ENCODE measurements at regions not wholly inside any gene's neighbourhood (a gene's known extent, or its start where the extent isn't known, plus 50 kb on each side); places are given as distances from the start of the nearest gene placed in this dataset.

DNA sequence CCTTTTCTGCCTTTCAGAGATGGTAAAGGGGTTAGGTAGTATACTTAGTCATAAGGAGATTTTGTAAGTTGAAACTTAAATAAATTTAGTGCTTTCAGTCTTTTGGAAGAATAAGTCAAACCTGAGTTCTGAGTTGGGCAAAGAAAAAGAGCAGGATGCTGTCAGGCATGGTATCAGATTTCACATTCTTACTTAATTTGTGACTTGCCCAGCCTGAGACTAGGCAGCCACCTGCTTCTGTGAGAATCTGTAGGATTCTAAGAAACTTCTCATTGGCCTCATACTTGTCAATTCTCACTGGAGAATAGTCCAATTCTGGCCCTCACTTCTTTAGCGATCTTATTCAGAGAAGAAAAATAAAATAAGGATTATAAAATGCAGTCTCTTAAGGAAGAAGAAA is 577.5 kb downstream of the DIPK2A start:
- TF ChIP-seq CTCF (IDR thresholded peaks at IDR 0.05; ENCODE audit: insufficient read depth, low read length): no peak
- no peak for DNase-seq (ENCODE audit: low read depth)

GRCh38 chr3:144552346-144553057 is 580.9 kb downstream of the DIPK2A start:
- no peak for DNase-seq (ENCODE audit: low read depth)
- no peak for TF ChIP-seq CTCF (IDR thresholded peaks at IDR 0.05; ENCODE audit: insufficient read depth, low read length)
- H3K4me3 ChIP-seq (ENCODE audit: low read depth, low read length): no peak overlapping the region

More for the DNA sequence above, 577.5 kb downstream of the DIPK2A start:
- H3K4me3 ChIP-seq (ENCODE audit: low read depth, low read length): no peak overlapping the region

DNA sequence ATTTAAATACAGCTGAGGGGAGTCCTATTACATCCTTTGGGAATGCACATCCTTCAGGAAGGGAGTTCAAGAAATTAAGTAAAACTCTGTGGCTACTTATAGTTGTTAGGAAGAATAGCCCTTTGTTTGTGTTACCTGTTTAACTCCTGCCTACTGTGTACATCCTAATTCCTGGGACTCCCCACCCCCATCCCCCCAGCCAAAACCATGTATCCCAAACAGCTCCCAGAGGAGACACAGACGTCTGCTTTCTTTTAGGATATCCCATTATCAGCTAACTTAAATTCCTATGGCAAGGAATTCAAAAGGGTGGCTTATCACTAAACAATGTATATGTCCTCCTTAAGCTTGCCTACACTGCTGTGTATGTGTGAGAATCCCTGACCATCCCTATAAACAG is 581.7 kb downstream of the DIPK2A start:
- no peak for TF ChIP-seq CTCF (IDR thresholded peaks at IDR 0.05; ENCODE audit: insufficient read depth, low read length)
- H3K4me3 ChIP-seq (ENCODE audit: low read depth, low read length): no peak overlapping the region
- DNase-seq (ENCODE audit: low read depth): no peak

- no peak for DNase-seq (ENCODE audit: low read depth)
- no peak for TF ChIP-seq CTCF (IDR thresholded peaks at IDR 0.05; ENCODE audit: insufficient read depth, low read length)
- H3K4me3 ChIP-seq (ENCODE audit: low read depth, low read length): no peak overlapping the region
Measured at GRCh38 chr3:144554889-144555288, 583.3 kb downstream of the DIPK2A start.

- DNase-seq (ENCODE audit: low read depth): no peak
- H3K4me3 ChIP-seq (ENCODE audit: low read depth, low read length): no peak overlapping the region
- TF ChIP-seq CTCF (IDR thresholded peaks at IDR 0.05; ENCODE audit: insufficient read depth, low read length): no peak
Measured at GRCh38 chr3:144556392-144556791, 584.8 kb downstream of the DIPK2A start.

DNA sequence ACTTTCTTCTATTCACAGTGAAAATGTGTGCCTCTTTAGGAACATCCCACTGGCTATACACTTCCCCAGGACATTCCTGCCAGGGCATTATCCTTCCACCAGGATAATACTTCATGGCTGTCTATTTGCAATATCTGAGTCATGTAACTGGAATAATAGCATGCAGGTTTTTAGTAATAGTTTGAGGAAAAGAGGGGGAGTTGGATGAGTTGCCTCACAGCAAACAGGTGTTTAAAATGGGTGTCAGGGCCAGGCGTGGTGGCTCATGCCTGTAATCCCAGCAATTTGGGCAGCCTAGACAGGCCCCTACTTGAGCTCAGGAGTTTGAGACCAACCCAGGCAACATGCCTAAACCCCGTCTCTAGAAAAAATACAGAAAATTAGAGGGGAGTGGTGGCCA is 585.9 kb downstream of the DIPK2A start:
- no peak overlapping the region for H3K4me3 ChIP-seq (ENCODE audit: low read depth, low read length)
- TF ChIP-seq CTCF (IDR thresholded peaks at IDR 0.05; ENCODE audit: insufficient read depth, low read length): no peak
- DNase-seq (ENCODE audit: low read depth): no peak

DNA sequence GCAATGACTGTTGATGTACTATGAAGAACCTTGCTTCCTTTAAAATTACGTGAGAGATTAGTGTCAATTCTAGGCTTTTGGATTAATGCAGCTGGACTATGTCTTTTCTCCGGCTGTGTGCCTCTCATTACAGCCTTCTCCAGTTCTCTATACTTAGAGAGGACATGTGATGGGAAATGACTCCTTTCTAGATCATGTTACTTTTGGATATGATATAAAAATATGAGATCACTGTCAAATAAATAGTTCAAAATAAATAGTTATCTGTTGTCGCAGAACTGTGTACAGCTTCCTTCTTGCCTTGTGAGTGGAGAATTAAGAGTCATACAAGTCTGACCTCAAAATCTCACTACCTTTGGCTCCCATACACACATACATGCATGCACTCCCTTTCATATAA is 592.4 kb downstream of the DIPK2A start:
- no peak overlapping the region for H3K4me3 ChIP-seq (ENCODE audit: low read depth, low read length)
- no peak for TF ChIP-seq CTCF (IDR thresholded peaks at IDR 0.05; ENCODE audit: insufficient read depth, low read length)
- DNase-seq (ENCODE audit: low read depth): no peak

Data from fibroblast of the aortic adventitia (primary cell).